HepG2 (cell line): ENCODE measurements at regions not wholly inside any gene's neighbourhood (a gene's known extent, or its start where the extent isn't known, plus 50 kb on each side); places are given as distances from the start of the nearest gene placed in this dataset.

ENCODE experiments used
- ATAC-seq: fragments of 200-7000 bp; cut with Tn5 transposase; 3 replicates; pipeline ENCODE4 v1.9.1; 2020; ENCODE audit warnings: mild to moderate bottlenecking, moderate library complexity
- BruUV-seq: library from RNA; stranded (reverse); fragments of 400-500 nt; replicated peaks from 2 replicates; lab custom pipeline; 2021; lab: Mats Ljungman, UMichigan
- CTCF ChIA-PET: fragments of 300-600 bp; formaldehyde crosslinking; extraction: SDS; loops from one replicate; lab custom pipeline; 2021; ENCODE audit warnings: low total read pairs, inconsistent platforms, low intra/inter-chr PET ratio; lab: Yijun Ruan, JAX
- POLR2A ChIA-PET: fragments of 350-600 bp; sonication (Branson Sonifier 250); formaldehyde crosslinking; loops from one replicate; lab custom pipeline; 2020; ENCODE audit warnings: antibody characterized with exemption, inconsistent platforms; lab: Yijun Ruan, JAX
- DNase-seq: peaks from one replicate; pipeline ENCODE4 v3.0.0-alpha.2; 2015; ENCODE audit warnings: low spot score
- FAIRE-seq: peaks from 3 replicates; lab custom pipeline; 2011; peaks lifted over from hg19 to GRCh38; lab: Jason Lieb, UNC
- H2AFZ ChIP-seq: one replicate; pipeline ENCODE4 v1.6.1; 2011; ENCODE audit warnings: low read length, inconsistent platforms
- H3K27ac ChIP-seq: fragments of 300-600 bp; 3 replicates; pipeline ENCODE4 v1.8.0; 2011; ENCODE audit warnings: mixed run types, mild to moderate bottlenecking, mixed read lengths, low read length, inconsistent platforms; ENCODE audit not compliant: insufficient read depth; ENCODE audit errors: extremely low read length
- H3K27me3 ChIP-seq, 2 experiments: fragments of 200-600 bp in 1 of 2; 2 replicates in 1 of 2; 3 replicates in 1 of 2; pipeline versions ENCODE4 v1.6.0 to v1.8.0; 2011; ENCODE audit warnings: low read length in 2 of 2, mild to moderate bottlenecking in 2 of 2, moderate library complexity in 2 of 2, inconsistent platforms in 1 of 2; ENCODE audit not compliant: insufficient read depth in 2 of 2, control insufficient read depth in 1 of 2
- H3K36me3 ChIP-seq, 2 experiments: fragments of 200-600 bp in 1 of 2; replicated peaks in 1 of 2; 2 replicates in 1 of 2; 3 replicates in 1 of 2; pipeline versions ENCODE4 v1.5.1 to v1.8.0; 2011; ENCODE audit warnings: low read length in 2 of 2, inconsistent platforms in 1 of 2; ENCODE audit not compliant: insufficient read depth in 2 of 2, control insufficient read depth in 1 of 2
- H3K4me1 ChIP-seq: 2 replicates; pipeline ENCODE4 v1.5.1; 2012; ENCODE audit warnings: low read length, inconsistent platforms; ENCODE audit not compliant: insufficient read depth
- H3K4me2 ChIP-seq: 2 replicates; pipeline ENCODE4 v1.6.0; 2011; ENCODE audit warnings: low read depth, low read length, inconsistent platforms
- H3K4me3 ChIP-seq, 3 experiments: fragments of 200-600 bp in 1 of 3; sonication (generic), shearing (Covaris generic) in 1 of 3; replicated peaks in 1 of 3; 2 replicates each; pipeline ENCODE4 v1.5.1; 2011 to 2016; ENCODE audit warnings: low read length in 3 of 3, inconsistent platforms in 2 of 3, low read depth in 2 of 3, mild to moderate bottlenecking in 2 of 3, control low read depth in 1 of 3, mixed read lengths in 1 of 3; ENCODE audit not compliant: insufficient read depth in 1 of 3
- H3K79me2 ChIP-seq: one replicate; pipeline ENCODE4 v1.6.1; 2011; ENCODE audit warnings: low read length, inconsistent platforms; ENCODE audit not compliant: insufficient read depth
- H3K9ac ChIP-seq: 2 replicates; pipeline ENCODE4 v1.6.0; 2011; ENCODE audit warnings: mild to moderate bottlenecking, low read depth, low read length, inconsistent platforms; ENCODE audit not compliant: insufficient read depth
- H3K9me3 ChIP-seq: 2 replicates; pipeline ENCODE4 v1.5.1; 2012; ENCODE audit warnings: mild to moderate bottlenecking, low read length
- H4K20me1 ChIP-seq: 2 replicates; pipeline ENCODE4 v1.6.0; 2011; ENCODE audit warnings: inconsistent platforms, mild to moderate bottlenecking, low read length, moderate library complexity; ENCODE audit not compliant: insufficient read depth
- IKZF4 ChIP-seq: sonication (generic); formaldehyde crosslinking; IDR thresholded peaks from 2 replicates; pipeline ENCODE4 v1.5.1; 2020; ENCODE audit warnings: borderline replicate concordance, mild to moderate bottlenecking, low read depth, missing genetic modification reagents; ENCODE audit errors: not compliant biosample characterization
- KMT2B ChIP-seq: IDR thresholded peaks from 2 replicates; pipeline ENCODE4 v1.6.1; 2016; ENCODE audit warnings: missing genetic modification reagents, missing compliant biosample characterization
- MAF1 ChIP-seq: sonication (generic); formaldehyde crosslinking; IDR thresholded peaks from 2 replicates; pipeline ENCODE4 v1.5.0; 2020; ENCODE audit warnings: missing genetic modification reagents, borderline replicate concordance
- NAIF1 ChIP-seq: sonication (generic); formaldehyde crosslinking; IDR thresholded peaks from 2 replicates; pipeline ENCODE4 v1.5.0; 2020; ENCODE audit warnings: mild to moderate bottlenecking, missing genetic modification reagents, borderline replicate concordance
- TOPORS ChIP-seq: sonication (generic); formaldehyde crosslinking; IDR thresholded peaks from 2 replicates; pipeline ENCODE4 v1.8.0; 2023; ENCODE audit warnings: mild to moderate bottlenecking, missing genetic modification reagents
- WGBS: methylation state at CpG from one replicate; pipeline ENCODE4 v1.1.6; 2017; ENCODE audit warnings: low lambda C conversion rate; 5-methylcytosine and 5-hydroxymethylcytosine counted together
- in situ Hi-C: cut with HindIII; loops from 2 replicates; pipeline ENCODE4 v1.10.0; 2017; ENCODE audit warnings: low pct_unique_long_range_greater_than_20kb; ENCODE audit not compliant: extremely low pct_ligation_motif_present
- intact Hi-C: fragments of 100-400 bp; cut with micrococcal nuclease; formaldehyde crosslinking; loops from one replicate; pipeline ENCODE4 v1.10.0; 2022; ENCODE audit not compliant: unreplicated experiment
- TF ChIP-seq, protein P1 (sequence below): sonication (generic); formaldehyde crosslinking; conservative IDR thresholded peaks from 2 replicates; pipeline ENCODE4 v1.4.0; 2020; ENCODE audit warnings: missing genetic modification reagents

DNA sequence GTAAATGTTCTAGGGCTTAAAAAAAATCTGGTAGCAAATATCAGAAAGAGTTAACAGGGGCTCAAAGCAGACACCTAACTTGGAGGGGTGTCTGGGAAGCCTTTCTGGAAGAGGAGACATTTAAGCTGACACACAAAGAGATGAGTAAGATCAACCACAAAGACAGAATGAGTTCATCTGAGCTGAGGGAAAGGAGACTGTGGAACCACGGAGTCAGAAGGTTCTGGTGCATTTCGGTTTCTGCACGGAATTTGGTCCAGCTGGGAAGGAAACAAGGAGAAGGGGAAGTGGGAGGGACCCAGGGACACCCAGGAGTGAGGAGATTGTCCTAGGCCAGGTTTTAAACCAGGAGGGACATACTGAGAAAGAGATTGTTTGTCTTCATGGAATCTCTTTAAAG lies 161.1 kb downstream of the PHETA1 start (continued):
- TF ChIP-seq, protein P1, sequence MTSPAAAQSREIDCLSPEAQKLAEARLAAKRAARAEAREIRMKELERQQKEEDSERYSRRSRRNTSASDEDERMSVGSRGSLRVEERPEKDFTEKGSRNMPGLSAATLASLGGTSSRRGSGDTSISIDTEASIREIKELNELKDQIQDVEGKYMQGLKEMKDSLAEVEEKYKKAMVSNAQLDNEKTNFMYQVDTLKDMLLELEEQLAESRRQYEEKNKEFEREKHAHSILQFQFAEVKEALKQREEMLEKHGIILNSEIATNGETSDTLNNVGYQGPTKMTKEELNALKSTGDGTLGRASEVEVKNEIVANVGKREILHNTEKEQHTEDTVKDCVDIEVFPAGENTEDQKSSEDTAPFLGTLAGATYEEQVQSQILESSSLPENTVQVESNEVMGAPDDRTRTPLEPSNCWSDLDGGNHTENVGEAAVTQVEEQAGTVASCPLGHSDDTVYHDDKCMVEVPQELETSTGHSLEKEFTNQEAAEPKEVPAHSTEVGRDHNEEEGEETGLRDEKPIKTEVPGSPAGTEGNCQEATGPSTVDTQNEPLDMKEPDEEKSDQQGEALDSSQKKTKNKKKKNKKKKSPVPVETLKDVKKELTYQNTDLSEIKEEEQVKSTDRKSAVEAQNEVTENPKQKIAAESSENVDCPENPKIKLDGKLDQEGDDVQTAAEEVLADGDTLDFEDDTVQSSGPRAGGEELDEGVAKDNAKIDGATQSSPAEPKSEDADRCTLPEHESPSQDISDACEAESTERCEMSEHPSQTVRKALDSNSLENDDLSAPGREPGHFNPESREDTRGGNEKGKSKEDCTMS (CRISPR knock-in tag), result no peak
- no peak for TF ChIP-seq IKZF4 (CRISPR knock-in tag)

DNA sequence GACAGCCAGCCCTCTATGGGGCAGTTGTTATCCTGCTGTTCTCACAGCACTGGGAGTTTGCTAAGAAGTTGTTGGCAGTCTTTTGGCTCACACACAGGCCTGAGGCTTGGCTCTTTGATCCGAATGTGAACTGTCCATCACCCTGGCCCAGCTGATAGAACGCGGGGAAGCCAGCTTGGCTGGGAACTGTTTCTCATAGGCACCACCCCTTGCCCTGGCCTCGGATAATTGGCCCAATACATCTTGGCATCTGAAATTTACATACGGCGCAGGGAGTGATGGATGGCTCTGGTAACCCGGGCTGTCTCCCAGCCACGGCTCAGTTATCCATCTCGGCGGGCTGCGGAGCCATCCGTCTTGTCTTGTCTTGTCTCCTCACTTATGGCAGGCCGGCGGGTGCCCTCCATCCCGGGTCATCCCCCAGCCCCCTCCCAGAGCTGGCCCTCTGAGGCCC lies 164.1 kb downstream of the PHETA1 start:
- Histone ChIP-seq H2AFZ (no peak overlapping the region), H3K27me3 (peaks cover 7 to 12% of the 10 kb centered on the region in 2 experiments; a peak in 3 of 5 replicates), H3K9ac (no peak overlapping the region), H3K4me1 (no peaks in the 10 kb centered on the region), H4K20me1 (no peaks in the 10 kb centered on the region), H3K4me2 (no peak overlapping the region), H3K4me3 (no peak overlapping the region), H3K9me3 (no peaks in the 10 kb centered on the region), H3K27ac (no peak overlapping the region), H3K36me3 (no peaks in the 10 kb centered on the region), H3K79me2 (no peaks in the 10 kb centered on the region)
- ChIA-PET CTCF (no interaction called here), POLR2A (no interaction called here)
- 67% methylated on average over 6 of the region's 15 CpGs for WGBS
- DNase-seq (no peak), FAIRE-seq (no peak), ATAC-seq (no peak)
- BruUV-seq, result no TSS peak
- in situ Hi-C loops, result no loop called here
- intact Hi-C loops, result no loop called here
- TF ChIP-seq TOPORS (CRISPR knock-in tag) (no peak), NAIF1 (CRISPR knock-in tag) (no peak), MAF1 (CRISPR knock-in tag) (no peak), KMT2B (CRISPR knock-in tag) (no peak)
- TF ChIP-seq, all 625 proteins: peak for 0
